Activated T-helper 1 cell treated with anti-CD3 and anti-CD28 coated beads, Interleukin-12 subunit alpha, Interleukin-12 subunit beta, Interleukin-2, Interleukin-4 antibody, amounts not matched to agents 30 ng/mL and 10 ng/mL and 1 ng/mL, durations not matched to agents 14 hours and 24 hours and 36 hours (primary cell): ENCODE measurements at regions not wholly inside any gene's neighbourhood (a gene's known extent, or its start where the extent isn't known, plus 50 kb on each side); places are given as distances from the start of the nearest gene placed in this dataset.
"Not testable (repeated sequence)": the region's sequence is repeated elsewhere in the genome, so short reads cannot be mapped to it uniquely, and the experiment has no call there.

Experiments used
- DNase-seq: peaks from one replicate; pipeline ENCODE4 v3.0.0; 2021; ENCODE audit warnings: low spot score
- H3K27ac Mint-ChIP-seq: one replicate; pipeline ENCODE4 v1.8.0; 2021; ENCODE audit warnings: mild to moderate bottlenecking, mixed read lengths
- H3K27me3 Mint-ChIP-seq: one replicate; pipeline ENCODE4 v1.8.0; 2022; ENCODE audit warnings: mild to moderate bottlenecking, moderate library complexity, mixed read lengths; ENCODE audit not compliant: insufficient read depth
- H3K36me3 Mint-ChIP-seq: one replicate; pipeline ENCODE4 v1.8.0; 2021; ENCODE audit warnings: low read depth, mixed read lengths
- H3K4me1 Mint-ChIP-seq: one replicate; pipeline ENCODE4 v1.8.0; 2021; ENCODE audit warnings: low read depth, mixed read lengths
- H3K4me3 Mint-ChIP-seq: one replicate; pipeline ENCODE4 v1.8.0; 2021; ENCODE audit warnings: mild to moderate bottlenecking, moderate library complexity, mixed read lengths
- H3K9me3 Mint-ChIP-seq: one replicate; pipeline ENCODE4 v1.8.0; 2021; ENCODE audit warnings: mixed read lengths
- intact Hi-C: fragments of 100-400 bp; cut with micrococcal nuclease; formaldehyde crosslinking; loops from one replicate; pipeline ENCODE4 v1.15.1; 2024

GRCh38 chr11:13782390-13783075, 114.1 kb downstream of the FAR1 start:
- no peaks in the 10 kb centered on the region for H3K4me1 Mint-ChIP-seq
- peaks cover 12% of the 10 kb centered on the region for H3K27me3 Mint-ChIP-seq
- H3K36me3 Mint-ChIP-seq, result no peaks in the 10 kb centered on the region
- no peak for DNase-seq
- intact Hi-C loops, result no loop called here
- no peak overlapping the region for H3K4me3 Mint-ChIP-seq
- no peaks in the 10 kb centered on the region for H3K9me3 Mint-ChIP-seq
- H3K27ac Mint-ChIP-seq, result no peak overlapping the region

DNA sequence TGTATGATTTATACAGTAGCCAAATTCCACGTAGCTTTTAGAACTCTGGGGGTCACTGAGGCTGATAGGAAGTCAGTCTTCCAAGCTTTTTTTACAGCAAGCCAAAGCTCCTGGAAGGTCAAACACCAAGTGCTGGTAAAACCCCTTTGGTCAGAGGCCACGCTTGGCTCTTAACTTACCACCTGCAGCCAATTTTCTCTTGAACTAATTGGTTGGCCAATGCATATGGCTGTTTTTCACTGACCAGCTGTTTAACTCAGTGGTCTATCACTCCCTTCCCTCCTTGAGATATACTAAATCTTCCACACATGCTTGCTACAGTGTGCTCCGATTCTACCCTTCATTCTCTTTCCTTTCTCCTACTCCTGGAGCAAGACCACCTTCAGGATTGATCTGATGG, 116.0 kb downstream of the FAR1 start:
- Mint-ChIP-seq H3K9me3 (no peaks in the 10 kb centered on the region), H3K4me1 (no peaks in the 10 kb centered on the region), H3K4me3 (no peak overlapping the region), H3K36me3 (no peaks in the 10 kb centered on the region), H3K27me3 (peaks cover 6% of the 10 kb centered on the region), H3K27ac (no peak overlapping the region)
- no peak for DNase-seq
- intact Hi-C loops, result no loop called here

GRCh38 chr11:13784855-13785254, 116.4 kb downstream of the FAR1 start:
- Mint-ChIP-seq H3K9me3 (no peaks in the 10 kb centered on the region), H3K27ac (no peak overlapping the region), H3K4me1 (no peaks in the 10 kb centered on the region), H3K4me3 (no peak overlapping the region), H3K36me3 (no peaks in the 10 kb centered on the region), H3K27me3 (peaks cover 4% of the 10 kb centered on the region)
- no peak for DNase-seq
- intact Hi-C loops, result no loop called here

DNA sequence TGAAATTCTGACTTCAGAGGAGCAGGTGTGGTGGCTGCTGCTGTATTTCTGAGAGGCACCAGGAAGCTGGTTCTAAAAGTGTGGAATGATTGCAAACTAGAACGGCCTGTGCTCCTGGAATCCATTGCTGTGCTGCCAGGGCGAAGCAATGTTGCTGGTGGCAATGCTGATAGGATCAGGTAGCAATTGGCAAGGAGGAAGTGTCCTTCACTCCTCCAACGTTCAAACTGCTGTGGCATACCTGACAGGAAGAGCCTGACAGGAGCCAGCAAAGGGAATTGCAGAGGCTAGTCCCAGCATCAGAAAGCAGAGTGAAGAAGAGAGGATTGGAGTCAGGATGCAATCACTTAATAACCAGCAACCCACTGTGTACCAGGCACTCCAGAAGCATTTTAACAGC, 118.2 kb downstream of the FAR1 start:
- intact Hi-C loops, result no loop called here
- Mint-ChIP-seq H3K4me3 (no peak overlapping the region), H3K27me3 (no peaks in the 10 kb centered on the region), H3K27ac (no peak overlapping the region), H3K9me3 (no peaks in the 10 kb centered on the region), H3K36me3 (no peaks in the 10 kb centered on the region), H3K4me1 (no peaks in the 10 kb centered on the region)
- no peak for DNase-seq

GRCh38 chr11:13797616-13798015, 129.1 kb downstream of the FAR1 start:
- H3K36me3 Mint-ChIP-seq, DNase-seq, H3K27me3 Mint-ChIP-seq, intact Hi-C loops, H3K4me1 Mint-ChIP-seq, H3K27ac Mint-ChIP-seq, H3K4me3 Mint-ChIP-seq: not testable (repeated sequence)
- H3K9me3 Mint-ChIP-seq, result peaks cover 20% of the 10 kb centered on the region

DNA sequence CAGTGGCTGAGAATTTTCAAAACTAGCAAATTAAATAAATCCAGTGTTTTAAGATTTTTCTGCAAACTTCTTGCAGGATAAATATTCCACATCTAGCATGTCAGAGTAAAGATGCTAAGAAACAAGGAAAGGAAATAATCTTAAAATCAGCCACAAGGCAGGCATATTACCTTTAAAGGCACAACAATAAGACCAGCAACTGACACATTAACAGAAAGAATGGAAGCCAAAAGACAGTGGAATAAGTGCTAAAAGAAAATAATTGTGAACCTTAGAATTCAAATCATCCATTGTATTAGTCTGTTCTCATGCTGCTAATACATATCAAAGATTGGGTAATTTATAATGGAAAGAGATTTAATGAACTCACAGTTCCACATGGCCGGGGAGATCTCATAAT, 132.4 kb downstream of the FAR1 start:
- peaks cover 20% of the 10 kb centered on the region for H3K9me3 Mint-ChIP-seq
- H3K36me3 Mint-ChIP-seq, result no peaks in the 10 kb centered on the region
- no peak for DNase-seq
- peaks cover 4% of the 10 kb centered on the region for H3K27me3 Mint-ChIP-seq
- H3K27ac Mint-ChIP-seq, result no peak overlapping the region
- intact Hi-C loops, result no loop called here
- no peak overlapping the region for H3K4me3 Mint-ChIP-seq
- no peaks in the 10 kb centered on the region for H3K4me1 Mint-ChIP-seq

- DNase-seq, result no peak
- no peak overlapping the region for H3K27ac Mint-ChIP-seq
- H3K4me1 Mint-ChIP-seq, result peaks cover 10% of the 10 kb centered on the region
- H3K36me3 Mint-ChIP-seq, result no peaks in the 10 kb centered on the region
- no peak overlapping the region for H3K4me3 Mint-ChIP-seq
- intact Hi-C loops, result no loop called here
- H3K27me3 Mint-ChIP-seq, result peaks cover 5% of the 10 kb centered on the region
- H3K9me3 Mint-ChIP-seq, result peaks cover 16% of the 10 kb centered on the region
Measured at GRCh38 chr11:13818325-13818724, 144.2 kb upstream of the SPON1 start.

GRCh38 chr11:13826505-13827278, 135.8 kb upstream of the SPON1 start:
- DNase-seq, result no peak
- H3K9me3 Mint-ChIP-seq, result peaks cover 5% of the 10 kb centered on the region
- H3K4me1 Mint-ChIP-seq, result no peaks in the 10 kb centered on the region
- no peaks in the 10 kb centered on the region for H3K36me3 Mint-ChIP-seq
- no peak overlapping the region for H3K27ac Mint-ChIP-seq
- intact Hi-C loops, result no loop called here
- H3K4me3 Mint-ChIP-seq, result no peak overlapping the region
- H3K27me3 Mint-ChIP-seq, result no peaks in the 10 kb centered on the region

DNA sequence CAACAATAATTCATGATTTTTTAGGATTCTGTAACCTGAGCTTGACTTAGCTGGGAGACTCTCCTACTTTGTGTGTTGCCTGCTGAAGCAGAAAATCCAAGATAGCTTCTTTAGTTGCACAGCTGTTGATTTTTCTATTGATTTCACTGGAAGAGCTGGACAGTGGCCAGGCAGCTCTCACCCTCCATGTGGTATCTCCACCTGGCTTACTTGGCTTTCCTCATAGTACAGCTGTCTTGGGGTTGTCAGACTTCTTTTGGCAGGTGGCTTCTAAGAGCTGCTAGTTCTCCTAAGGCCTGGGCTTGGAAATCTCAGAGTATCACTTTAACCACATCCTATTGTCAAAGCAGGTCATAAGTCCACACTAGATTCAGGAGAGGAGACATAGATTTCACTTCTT, 130.8 kb upstream of the SPON1 start:
- Mint-ChIP-seq H3K4me3 (no peak overlapping the region), H3K27ac (no peak overlapping the region), H3K27me3 (peaks cover 1% of the 10 kb centered on the region), H3K36me3 (no peaks in the 10 kb centered on the region), H3K9me3 (peaks cover 5% of the 10 kb centered on the region), H3K4me1 (no peaks in the 10 kb centered on the region)
- intact Hi-C loops, result no loop called here
- no peak for DNase-seq

DNA sequence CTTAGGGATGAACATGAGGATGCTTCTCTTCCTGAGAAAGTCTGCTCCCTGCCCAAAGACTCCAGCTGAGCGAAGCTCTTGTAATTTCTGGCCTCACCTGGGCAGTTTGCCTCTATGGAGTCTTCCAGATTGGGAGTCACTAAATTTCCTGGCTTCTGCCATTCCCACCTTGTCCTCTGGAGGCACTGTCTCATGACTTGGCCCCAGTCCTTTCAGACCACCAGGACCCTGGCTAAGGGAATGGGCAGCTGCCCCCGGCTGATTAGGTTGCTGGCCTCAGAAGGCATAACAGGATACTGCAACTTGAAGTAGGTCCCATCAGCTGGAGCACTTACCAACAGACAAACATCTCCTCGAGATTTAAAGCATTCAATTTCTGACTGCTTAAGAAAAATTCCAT, 128.1 kb upstream of the SPON1 start:
- peaks cover 4% of the 10 kb centered on the region for H3K27me3 Mint-ChIP-seq
- peaks cover 5% of the 10 kb centered on the region for H3K9me3 Mint-ChIP-seq
- DNase-seq, result no peak
- intact Hi-C loops, result no loop called here
- H3K4me3 Mint-ChIP-seq, result no peak overlapping the region
- no peaks in the 10 kb centered on the region for H3K36me3 Mint-ChIP-seq
- no peaks in the 10 kb centered on the region for H3K4me1 Mint-ChIP-seq
- H3K27ac Mint-ChIP-seq, result no peak overlapping the region

DNA sequence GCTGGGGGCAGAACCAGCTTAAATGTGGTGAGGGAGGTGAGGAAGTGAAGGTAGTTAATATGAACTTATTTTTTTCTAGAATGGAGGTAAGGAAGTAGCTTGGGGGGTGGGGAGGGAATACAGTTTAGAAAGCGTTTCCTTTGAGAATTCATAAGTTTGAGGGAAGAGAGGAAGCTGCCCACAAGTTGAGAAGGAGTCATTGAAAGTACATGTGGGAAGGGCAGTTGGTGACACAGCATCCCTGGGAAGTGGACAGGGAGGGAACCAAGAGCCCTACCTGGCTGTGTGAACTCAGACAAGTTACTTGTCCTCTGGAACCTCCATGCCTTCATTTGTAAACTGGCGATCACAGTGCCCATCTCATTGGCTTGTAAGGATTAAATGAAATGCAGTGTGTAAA, 125.9 kb upstream of the SPON1 start:
- DNase-seq, result no peak
- H3K9me3 Mint-ChIP-seq, result no peaks in the 10 kb centered on the region

GRCh38 chr11:13837286-13837685, 125.2 kb upstream of the SPON1 start:
- Mint-ChIP-seq H3K9me3 (no peaks in the 10 kb centered on the region), H3K4me3 (no peak overlapping the region), H3K4me1 (no peaks in the 10 kb centered on the region), H3K27ac (no peak overlapping the region), H3K27me3 (peaks cover 7% of the 10 kb centered on the region), H3K36me3 (no peaks in the 10 kb centered on the region)
- intact Hi-C loops, result no loop called here
- DNase-seq, result no peak

More for the DNA sequence above, 125.9 kb upstream of the SPON1 start:
- no peaks in the 10 kb centered on the region for H3K4me1 Mint-ChIP-seq
- H3K27ac Mint-ChIP-seq, result no peak overlapping the region
- intact Hi-C loops, result no loop called here
- no peak overlapping the region for H3K4me3 Mint-ChIP-seq
- H3K27me3 Mint-ChIP-seq, result peaks cover 7% of the 10 kb centered on the region
- no peaks in the 10 kb centered on the region for H3K36me3 Mint-ChIP-seq

DNA sequence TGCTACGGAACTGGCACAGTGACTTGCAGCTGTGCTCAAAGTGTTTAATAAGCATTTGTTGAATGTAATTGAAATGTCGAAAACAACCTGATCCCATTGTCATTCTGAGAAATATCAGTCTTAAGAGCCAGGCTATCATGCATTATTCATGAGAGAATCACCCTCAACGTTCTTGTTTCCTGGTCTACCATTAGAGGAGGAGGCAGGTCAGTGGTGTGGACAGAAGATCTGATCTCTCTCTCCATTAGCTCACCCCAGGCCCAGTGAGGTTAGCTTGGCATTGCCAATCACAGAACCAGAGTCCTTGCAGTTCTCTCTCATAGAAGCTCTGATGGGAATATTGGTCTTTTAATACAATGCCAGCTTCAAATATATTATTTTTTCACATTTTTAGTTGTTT, 121.1 kb upstream of the SPON1 start:
- intact Hi-C loops, result no loop called here
- no peak for DNase-seq
- H3K4me1 Mint-ChIP-seq, result no peaks in the 10 kb centered on the region
- no peaks in the 10 kb centered on the region for H3K36me3 Mint-ChIP-seq
- no peak overlapping the region for H3K27ac Mint-ChIP-seq
- H3K9me3 Mint-ChIP-seq, result no peaks in the 10 kb centered on the region
- peaks cover 7% of the 10 kb centered on the region for H3K27me3 Mint-ChIP-seq
- no peak overlapping the region for H3K4me3 Mint-ChIP-seq
